Stimulated activated CD4-positive, alpha-beta T cell treated with anti-CD3 and anti-CD28 coated beads, TNF-alpha, amount 100 ng/mL, for 4 hours (primary cell): ENCODE measurements at regions not wholly inside any gene's neighbourhood (a gene's known extent, or its start where the extent isn't known, plus 50 kb on each side); places are given as distances from the start of the nearest gene placed in this dataset.

Experiments
- DNase-seq, 3 experiments: peaks; one replicate each; pipeline ENCODE4 v3.0.0-alpha.2; 2020; ENCODE audit warnings: low read depth in 3 of 3

DNA sequence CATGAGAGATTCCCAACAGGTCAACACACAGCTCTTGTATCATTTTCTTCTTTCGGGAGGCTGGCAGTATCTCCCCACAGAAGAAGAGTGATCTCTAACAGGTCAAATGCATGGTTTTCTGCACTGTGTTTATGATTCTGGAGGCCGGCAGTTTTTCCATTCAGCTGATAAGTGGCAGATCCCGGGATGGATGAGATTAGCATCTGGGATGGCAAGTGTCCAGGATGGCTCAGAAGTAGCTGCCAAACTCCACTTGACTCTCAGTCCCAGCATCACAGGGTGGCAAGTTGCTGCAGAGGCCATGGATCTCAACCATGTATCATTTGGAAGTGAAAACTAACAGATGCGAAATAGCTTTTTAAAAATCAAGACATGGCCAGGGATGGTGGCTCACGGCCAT is 97.8 kb upstream of the SLC44A1 start:
- DNase-seq, result no peak

DNA sequence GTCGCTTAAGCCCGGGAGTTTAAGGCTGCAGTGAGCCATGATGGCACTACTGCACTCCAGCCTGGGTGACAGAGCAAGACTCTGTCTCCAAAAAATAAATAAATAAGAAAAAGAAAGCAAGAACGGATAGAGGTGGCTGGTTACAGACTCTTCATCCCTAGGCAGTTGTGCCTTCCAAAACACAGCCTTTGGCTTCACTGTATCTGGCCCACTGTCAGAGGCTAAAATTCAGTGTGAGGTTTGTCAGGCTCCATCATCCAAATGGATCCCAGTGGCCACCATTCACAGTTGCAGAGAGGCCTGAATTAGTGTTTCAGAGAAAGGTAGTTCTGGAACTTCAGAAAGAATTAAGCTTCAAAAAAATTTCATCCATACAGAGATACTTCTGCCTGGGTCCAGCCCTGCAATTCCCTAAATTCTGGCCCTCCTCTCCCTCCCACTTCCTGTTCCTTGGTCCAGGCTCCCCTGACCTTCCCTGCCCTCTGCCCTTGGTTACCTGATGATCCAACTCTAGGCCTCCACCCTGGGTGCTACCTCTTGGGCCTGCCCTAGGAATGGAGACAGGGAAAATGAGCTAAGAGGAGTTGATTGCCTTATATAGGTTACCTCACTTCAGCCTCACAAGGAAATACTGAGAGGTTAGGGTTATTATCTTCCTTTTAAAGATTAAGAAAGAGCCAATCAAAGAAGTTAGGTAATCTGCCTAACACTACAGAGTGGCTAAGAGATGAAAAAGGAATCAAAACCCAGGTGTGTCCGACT is 97.2 kb upstream of the SLC44A1 start:
- DNase-seq, result no peak

DNA sequence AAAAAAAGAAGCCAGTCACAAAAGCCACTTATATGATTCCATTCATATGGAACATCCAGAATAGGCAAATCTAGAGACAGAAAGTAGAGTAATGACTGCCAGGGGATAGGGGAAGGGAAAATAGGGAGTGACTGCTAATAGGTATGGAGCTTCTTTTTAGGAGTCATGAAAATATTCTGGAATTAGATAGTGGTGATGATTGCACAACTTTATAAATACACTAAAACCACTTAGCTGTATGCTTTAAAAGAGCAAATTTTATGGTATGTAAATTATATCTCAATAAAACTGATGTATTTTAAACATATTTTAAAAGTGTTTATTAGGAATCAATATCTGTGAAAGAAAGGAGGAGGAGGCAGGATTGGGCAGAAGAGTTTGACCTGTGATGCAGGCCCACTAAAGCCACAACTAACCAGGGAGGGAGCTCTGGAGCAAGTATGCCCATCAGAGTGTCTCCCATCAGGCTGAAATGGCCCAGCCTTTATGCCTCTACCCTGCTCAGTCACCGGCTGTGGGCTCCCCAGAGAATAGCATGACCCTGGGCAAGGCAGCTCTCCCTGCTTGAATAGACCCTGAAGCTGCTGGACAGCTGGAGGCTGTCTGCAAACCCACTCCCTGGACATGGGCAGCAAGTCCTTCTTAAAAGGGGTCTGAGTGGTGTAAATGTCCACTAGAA is 96.0 kb upstream of the SLC44A1 start:
- DNase-seq, result no peak

GRCh38 chr9:105150991-105151685 is 93.3 kb upstream of the SLC44A1 start:
- DNase-seq, result no peak

GRCh38 chr9:105151686-105151995 is 92.8 kb upstream of the SLC44A1 start:
- DNase-seq, result no peak

DNA sequence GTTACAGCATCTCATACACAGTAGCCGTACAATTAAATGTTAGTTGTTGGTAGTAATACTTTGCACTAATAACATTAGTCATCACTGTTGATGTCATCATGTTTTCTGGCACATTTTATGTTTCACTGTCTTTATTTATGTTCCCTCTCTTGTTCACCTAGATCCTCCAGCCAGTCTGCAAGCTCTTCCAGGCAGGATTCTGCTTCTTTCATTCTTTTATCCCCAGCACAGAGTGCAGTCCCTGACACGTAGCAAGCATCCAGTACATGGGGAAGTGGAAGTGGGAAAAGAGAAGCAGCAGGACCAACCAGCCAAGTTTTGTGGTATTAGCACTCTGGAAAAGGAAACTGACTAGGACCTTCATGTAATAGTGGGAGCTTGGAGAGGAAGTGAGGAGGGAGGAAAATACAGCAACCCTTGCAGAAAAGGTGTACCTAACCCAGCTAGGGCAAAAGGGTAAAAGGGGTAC is 89.7 kb upstream of the SLC44A1 start:
- DNase-seq, result no peak

DNA sequence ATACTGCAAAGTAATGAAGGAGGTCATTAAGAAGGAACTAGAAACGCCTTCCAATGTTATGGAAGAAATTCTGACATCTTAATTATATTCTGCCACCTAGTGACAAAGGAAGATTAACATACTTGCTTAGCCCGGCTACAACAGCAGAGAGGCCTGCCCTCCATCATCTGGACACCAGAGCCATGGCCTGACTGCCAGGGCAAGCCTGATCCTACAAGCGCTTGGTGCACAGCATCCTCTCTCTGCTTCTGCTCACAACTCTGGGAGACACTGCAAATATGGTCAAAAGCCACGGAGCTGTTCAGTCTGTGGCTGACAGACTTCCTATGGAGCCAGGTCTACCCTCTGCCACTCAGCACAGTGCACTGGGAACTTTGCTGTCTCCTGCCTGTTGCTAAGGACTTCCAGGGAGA is 87.3 kb upstream of the SLC44A1 start:
- no peak for DNase-seq

DNA sequence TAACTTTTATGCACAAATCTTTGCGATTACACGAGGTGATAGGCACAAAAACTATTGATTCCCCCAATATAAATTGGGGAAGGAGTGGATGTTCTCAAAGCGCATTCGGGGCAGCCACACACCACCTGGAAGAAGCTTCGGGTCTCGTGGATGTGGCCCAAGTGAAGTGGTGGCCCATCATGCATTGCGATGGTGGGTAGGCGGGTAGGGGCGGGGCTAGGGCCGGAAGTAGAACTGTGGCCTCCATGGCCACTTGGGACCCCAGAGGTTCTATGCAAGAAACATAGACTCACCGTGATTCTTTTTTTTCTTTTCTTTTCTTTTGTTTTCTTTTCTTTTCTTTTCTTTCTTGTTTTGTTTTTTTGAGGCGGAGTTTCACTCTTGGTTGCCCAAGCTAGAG is 86.4 kb upstream of the SLC44A1 start:
- no peak for DNase-seq

DNA sequence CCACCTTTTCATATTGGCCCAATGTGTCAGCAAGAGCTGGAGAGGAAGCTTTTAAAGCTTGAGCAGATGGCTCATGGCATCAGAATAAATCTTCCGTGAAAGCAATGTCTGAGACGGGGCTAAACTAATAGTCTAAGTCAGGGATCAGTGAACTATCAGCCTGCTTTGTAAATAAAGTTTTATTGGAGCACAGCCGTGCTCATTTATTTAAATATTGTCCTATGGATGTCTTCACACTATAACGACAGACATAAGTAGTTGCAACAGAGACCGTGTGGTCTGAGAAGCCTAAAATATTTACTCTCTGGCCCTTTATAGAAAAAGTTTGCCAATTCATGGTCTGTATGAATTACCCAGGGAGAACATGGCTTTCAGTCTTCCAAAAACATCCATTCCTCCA is 85.6 kb upstream of the SLC44A1 start:
- DNase-seq, result no peak

DNA sequence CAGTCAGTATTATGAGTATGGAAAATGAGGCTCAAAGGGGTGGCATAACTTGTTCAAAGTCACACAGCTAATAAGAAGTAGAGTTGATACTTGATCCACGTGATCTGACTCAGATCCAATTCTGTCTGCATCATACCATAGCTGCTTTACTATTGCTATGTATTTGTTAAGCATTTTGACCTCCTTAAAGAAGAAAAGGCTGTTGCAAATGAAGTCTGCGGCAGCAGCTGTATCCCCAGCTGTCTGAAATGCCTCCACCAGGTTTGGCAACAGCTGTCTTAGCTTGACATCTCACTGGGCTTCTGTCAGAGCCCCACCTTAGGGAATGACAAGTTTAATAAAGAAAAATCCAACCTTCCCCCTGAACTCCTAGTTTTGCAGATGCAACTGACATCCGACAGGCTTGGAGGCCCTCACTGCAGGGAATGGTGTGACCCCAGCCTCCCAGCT is 75.6 kb upstream of the SLC44A1 start:
- no peak for DNase-seq

DNA sequence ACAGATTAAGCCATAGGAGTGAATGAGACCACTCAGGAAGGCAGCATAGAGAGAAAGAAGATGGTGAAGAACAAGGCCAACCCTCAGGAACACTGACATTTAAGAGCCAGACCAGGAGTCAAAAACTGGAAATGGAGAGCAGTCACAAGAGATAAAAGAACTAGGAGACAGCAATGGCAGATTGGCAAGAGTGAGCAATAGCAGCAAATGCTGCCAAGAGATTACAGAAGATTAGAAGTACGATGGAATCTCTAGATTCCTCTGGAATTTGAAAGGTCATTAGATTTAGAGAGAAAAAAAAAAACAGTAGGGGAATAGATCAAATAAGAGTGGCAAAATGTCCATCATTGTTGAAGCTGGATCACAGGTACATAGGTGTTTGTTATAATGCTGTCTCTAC is 73.4 kb upstream of the SLC44A1 start:
- DNase-seq, result no peak

DNA sequence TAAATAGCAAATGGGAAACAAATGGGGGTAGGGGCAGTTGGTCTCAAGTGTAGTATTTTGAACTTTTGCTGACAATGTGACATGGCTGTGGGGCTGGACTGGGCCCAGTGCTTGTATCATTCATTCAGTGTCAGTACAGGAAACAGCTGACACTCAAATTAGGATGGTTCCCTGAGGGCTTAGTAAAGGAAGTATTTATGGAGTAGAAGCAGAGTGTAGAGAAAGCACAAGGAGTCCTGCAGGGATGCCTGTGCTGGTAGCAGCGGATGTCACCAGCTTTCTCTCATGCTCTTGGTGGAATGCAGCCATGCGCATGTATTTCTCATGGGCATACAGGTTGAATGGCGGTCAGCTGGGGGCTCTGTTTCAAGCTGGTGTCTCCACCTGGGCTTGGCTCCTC is 72.9 kb upstream of the SLC44A1 start:
- DNase-seq, result no peak

- no peak for DNase-seq
Measured at GRCh38 chr9:105172436-105172835, 72.0 kb upstream of the SLC44A1 start.

DNA sequence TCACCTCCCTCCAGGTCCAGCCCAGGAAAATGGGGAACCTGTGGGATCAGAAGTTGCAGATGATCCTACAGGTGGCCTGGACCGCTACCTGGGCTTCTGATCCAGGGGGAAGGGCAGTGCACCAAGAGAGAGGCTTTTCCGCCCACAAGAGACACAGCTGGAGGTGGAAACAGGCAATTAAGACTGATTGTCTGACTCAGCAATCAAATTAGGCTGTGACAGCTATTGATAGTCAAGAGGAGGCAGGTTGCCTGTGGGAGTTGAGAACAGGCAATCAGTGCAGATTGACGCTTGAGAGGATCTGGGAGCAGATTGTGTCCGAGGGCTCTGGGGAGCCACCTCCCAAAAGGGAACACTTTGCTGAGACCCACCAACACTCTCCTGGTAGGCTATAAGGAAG is 71.1 kb upstream of the SLC44A1 start:
- DNase-seq, result no peak

DNA sequence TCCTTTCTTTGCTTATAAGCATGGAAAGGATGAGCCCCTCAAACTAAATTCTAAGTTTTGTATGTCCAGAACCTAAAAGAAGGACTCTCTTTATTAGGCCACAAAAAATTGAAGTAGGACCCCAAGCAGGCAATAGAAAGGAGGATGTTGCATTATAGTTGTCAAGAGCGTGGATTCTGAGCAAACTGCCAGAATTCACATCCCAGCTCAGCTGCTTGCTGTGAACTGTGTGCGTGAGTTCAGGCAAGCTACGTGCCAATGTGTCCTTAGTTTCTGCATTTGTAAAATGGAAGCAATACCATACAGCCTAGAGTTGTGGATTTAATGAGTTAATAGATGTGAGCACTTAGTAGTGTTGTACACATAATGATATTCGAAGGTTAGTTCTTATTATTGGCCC is 70.6 kb upstream of the SLC44A1 start:
- no peak for DNase-seq

DNA sequence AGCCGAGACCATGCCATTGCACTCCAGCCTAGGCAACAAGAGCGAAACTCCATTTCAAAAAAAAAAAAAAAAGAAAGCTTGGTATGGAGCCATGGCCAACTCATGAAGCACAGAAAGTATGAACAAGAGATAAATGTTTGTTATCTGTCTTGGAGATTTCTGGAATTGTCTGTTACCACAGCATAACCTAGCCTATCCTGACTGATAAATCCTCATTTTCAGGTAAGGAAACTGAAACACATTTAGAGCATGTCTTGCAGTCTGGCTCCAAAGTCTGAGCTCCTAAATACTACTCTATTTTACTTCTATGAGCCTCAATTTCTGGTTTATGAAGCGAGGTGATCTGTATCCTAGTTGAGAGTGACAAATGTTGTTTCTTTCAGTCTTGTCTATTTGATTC is 68.3 kb upstream of the SLC44A1 start:
- no peak for DNase-seq

GRCh38 chr9:105178076-105178475 is 66.4 kb upstream of the SLC44A1 start:
- no peak for DNase-seq

- no peak for DNase-seq
Measured at GRCh38 chr9:105187781-105188180, 56.7 kb upstream of the SLC44A1 start.

- no peak for DNase-seq
Measured at GRCh38 chr9:105188746-105189145, 55.7 kb upstream of the SLC44A1 start.

GRCh38 chr9:105191508-105192121 is 52.8 kb upstream of the SLC44A1 start:
- no peak for DNase-seq

- no peak for DNase-seq
Measured at GRCh38 chr9:105193560-105193959, 50.9 kb upstream of the SLC44A1 start.

DNA sequence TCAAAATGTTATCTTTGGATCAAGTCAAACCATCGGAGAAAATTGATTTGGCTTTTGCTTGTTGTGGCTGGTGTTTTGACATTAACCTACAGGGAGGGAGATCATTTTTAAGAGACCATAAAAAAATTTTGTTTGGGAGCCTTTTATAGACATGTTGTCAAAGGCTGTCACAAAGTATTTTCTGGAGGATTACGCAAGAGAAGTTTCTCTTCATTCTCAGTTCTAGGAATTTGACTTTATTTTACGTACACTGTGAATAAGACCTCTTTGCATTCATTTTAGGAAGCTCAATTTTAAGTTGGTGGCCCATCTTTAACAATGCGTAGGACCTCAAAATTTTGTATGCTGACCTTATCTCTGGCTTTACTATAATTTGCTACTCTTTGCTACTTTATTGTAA is 50.2 kb upstream of the SLC44A1 start:
- DNase-seq, result no peak
